PC-9 (cell line): ENCODE measurements at regions not wholly inside any gene's neighbourhood (a gene's known extent, or its start where the extent isn't known, plus 50 kb on each side); places are given as distances from the start of the nearest gene placed in this dataset.

Source experiments
- EZH2 ChIP-seq: fragments of 200-600 bp; sonication (generic); IDR thresholded peaks from 2 replicates; pipeline ENCODE4 v1.8.0; 2017; ENCODE audit warnings: antibody characterized with exemption, low read depth
- TF ChIP-seq, protein P1 (sequence below): fragments of 200-600 bp; sonication (generic); conservative IDR thresholded peaks from 2 replicates; pipeline ENCODE4 v1.6.1; 2017; ENCODE audit warnings: mixed run types, antibody characterized with exemption, mild to moderate bottlenecking, moderate library complexity

DNA sequence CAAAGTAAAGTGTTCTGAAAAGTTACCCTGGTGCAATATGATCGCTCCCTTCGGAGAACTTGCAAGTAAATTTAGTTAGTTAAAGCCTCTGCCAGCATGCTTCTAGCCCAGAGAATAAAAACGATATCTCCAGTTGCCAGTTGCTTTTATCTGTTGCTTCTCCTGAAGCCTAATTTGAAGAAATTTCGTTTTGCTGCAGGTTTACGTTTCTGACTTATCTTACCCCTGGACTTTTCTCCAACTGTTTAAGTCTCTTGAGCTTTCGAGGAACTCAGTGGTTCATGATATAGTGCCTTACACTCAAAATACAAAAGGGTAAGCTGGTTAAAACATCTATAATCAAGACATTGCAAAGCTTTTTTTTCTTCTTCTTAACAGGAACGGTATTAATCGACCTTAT, 131.1 kb downstream of the FAM161A start:
- TF ChIP-seq EZH2 = no peak
- TF ChIP-seq, protein P1, sequence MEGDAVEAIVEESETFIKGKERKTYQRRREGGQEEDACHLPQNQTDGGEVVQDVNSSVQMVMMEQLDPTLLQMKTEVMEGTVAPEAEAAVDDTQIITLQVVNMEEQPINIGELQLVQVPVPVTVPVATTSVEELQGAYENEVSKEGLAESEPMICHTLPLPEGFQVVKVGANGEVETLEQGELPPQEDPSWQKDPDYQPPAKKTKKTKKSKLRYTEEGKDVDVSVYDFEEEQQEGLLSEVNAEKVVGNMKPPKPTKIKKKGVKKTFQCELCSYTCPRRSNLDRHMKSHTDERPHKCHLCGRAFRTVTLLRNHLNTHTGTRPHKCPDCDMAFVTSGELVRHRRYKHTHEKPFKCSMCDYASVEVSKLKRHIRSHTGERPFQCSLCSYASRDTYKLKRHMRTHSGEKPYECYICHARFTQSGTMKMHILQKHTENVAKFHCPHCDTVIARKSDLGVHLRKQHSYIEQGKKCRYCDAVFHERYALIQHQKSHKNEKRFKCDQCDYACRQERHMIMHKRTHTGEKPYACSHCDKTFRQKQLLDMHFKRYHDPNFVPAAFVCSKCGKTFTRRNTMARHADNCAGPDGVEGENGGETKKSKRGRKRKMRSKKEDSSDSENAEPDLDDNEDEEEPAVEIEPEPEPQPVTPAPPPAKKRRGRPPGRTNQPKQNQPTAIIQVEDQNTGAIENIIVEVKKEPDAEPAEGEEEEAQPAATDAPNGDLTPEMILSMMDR = no peak
